HG02610 (cell line): ENCODE measurements at regions not wholly inside any gene's neighbourhood (a gene's known extent, or its start where the extent isn't known, plus 50 kb on each side); places are given as distances from the start of the nearest gene placed in this dataset.

Experiments used
- ATAC-seq: cut with Tn5 transposase; IDR thresholded peaks from one replicate; pipeline ENCODE4 v1.9.1; 2021; ENCODE audit warnings: mild to moderate bottlenecking, moderate library complexity; ENCODE audit not compliant: unreplicated experiment

- no peak for ATAC-seq
Measured at GRCh38 chr1:213826891-213827290, 160.9 kb upstream of the PROX1 start.

GRCh38 chr1:213828867-213829266 lies 158.9 kb upstream of the PROX1 start:
- no peak for ATAC-seq

- ATAC-seq, result no peak
Measured at GRCh38 chr1:213829780-213830179, 158.0 kb upstream of the PROX1 start.

- ATAC-seq, result no peak
Measured at GRCh38 chr1:213830371-213830770, 157.4 kb upstream of the PROX1 start.

- ATAC-seq, result no peak
Measured at GRCh38 chr1:213840575-213840974, 147.2 kb upstream of the PROX1 start.

GRCh38 chr1:213844632-213845031 lies 143.1 kb upstream of the PROX1 start:
- ATAC-seq, result no peak

- no peak for ATAC-seq
Measured at GRCh38 chr1:213852107-213852506, 135.7 kb upstream of the PROX1 start.

GRCh38 chr1:213858581-213858980 lies 129.2 kb upstream of the PROX1 start:
- no peak for ATAC-seq

- ATAC-seq, result no peak
Measured at GRCh38 chr1:213861841-213862240, 125.9 kb upstream of the PROX1 start.

- no peak for ATAC-seq
Measured at GRCh38 chr1:213864091-213864490, 123.7 kb upstream of the PROX1 start.

GRCh38 chr1:213868482-213868881 lies 119.3 kb upstream of the PROX1 start:
- ATAC-seq, result no peak

GRCh38 chr1:213871179-213871578 lies 116.6 kb upstream of the PROX1 start:
- no peak for ATAC-seq

GRCh38 chr1:213874789-213875188 lies 113.0 kb upstream of the PROX1 start:
- ATAC-seq, result no peak

GRCh38 chr1:213876531-213876930 lies 111.2 kb upstream of the PROX1 start:
- no peak for ATAC-seq

- no peak for ATAC-seq
Measured at GRCh38 chr1:213883618-213884017, 104.2 kb upstream of the PROX1 start.

GRCh38 chr1:213884402-213884801 lies 103.4 kb upstream of the PROX1 start:
- ATAC-seq, result no peak

- ATAC-seq, result no peak
Measured at GRCh38 chr1:213884942-213885341, 102.8 kb upstream of the PROX1 start.

- no peak for ATAC-seq
Measured at GRCh38 chr1:213887842-213888241, 99.9 kb upstream of the PROX1 start.

GRCh38 chr1:213891989-213892902 lies 95.5 kb upstream of the PROX1 start:
- ATAC-seq, result no peak

- ATAC-seq, result no peak
Measured at GRCh38 chr1:213898684-213899083, 89.1 kb upstream of the PROX1 start.

GRCh38 chr1:213899413-213899812 lies 88.4 kb upstream of the PROX1 start:
- no peak for ATAC-seq

- no peak for ATAC-seq
Measured at GRCh38 chr1:213905344-213905743, 82.4 kb upstream of the PROX1 start.

- no peak for ATAC-seq
Measured at GRCh38 chr1:213908521-213908920, 79.3 kb upstream of the PROX1 start.
